IMR-90 (cell line): ENCODE measurements at regions not wholly inside any gene's neighbourhood (a gene's known extent, or its start where the extent isn't known, plus 50 kb on each side); places are given as distances from the start of the nearest gene placed in this dataset.

Experiments used
- ATAC-seq: fragments of 200-7000 bp; cut with Tn5 transposase; 2 replicates; pipeline ENCODE4 v1.9.1; 2020; ENCODE audit warnings: low read depth, mild to moderate bottlenecking, moderate library complexity
- BruUV-seq: library from RNA; stranded (reverse); fragments of 400-500 nt; replicated peaks from 2 replicates; lab custom pipeline; 2021; lab: Mats Ljungman, UMichigan
- CTCF ChIA-PET: fragments of 300-600 bp; formaldehyde crosslinking; extraction: SDS; loops from one replicate; lab custom pipeline; 2021; ENCODE audit warnings: antibody characterized with exemption; lab: Yijun Ruan, JAX
- POLR2A ChIA-PET: fragments of 300-600 bp; sonication (Branson Sonifier 250); formaldehyde crosslinking; loops from one replicate; lab custom pipeline; 2022; ENCODE audit warnings: antibody characterized with exemption; ENCODE audit not compliant: unreplicated experiment; lab: Charles Lee
- DNase-seq: peaks from one replicate; pipeline ENCODE4 v3.0.0; 2013
- H2AFZ ChIP-seq: replicated peaks from 2 replicates; pipeline ENCODE3; 2013; ENCODE audit warnings: low read length, mild to moderate bottlenecking; ENCODE audit not compliant: poor library complexity
- H2AK5ac ChIP-seq: 2 replicates; pipeline ENCODE4 v1.6.1; 2013; ENCODE audit warnings: low read depth, low read length, inconsistent platforms
- H2AK9ac ChIP-seq: replicated peaks from 2 replicates; pipeline ENCODE3; 2013; ENCODE audit warnings: mild to moderate bottlenecking, low read depth, low read length, moderate library complexity; ENCODE audit not compliant: poor library complexity
- H2BK120ac ChIP-seq: 2 replicates; pipeline ENCODE4 v1.6.1; 2013; ENCODE audit warnings: low read depth, low read length, inconsistent platforms
- H2BK15ac ChIP-seq: 3 replicates; pipeline ENCODE4 v1.6.1; 2013; ENCODE audit warnings: low read depth, low read length, inconsistent platforms
- H2BK20ac ChIP-seq: 2 replicates; pipeline ENCODE4 v1.6.1; 2013; ENCODE audit warnings: low read depth, mild to moderate bottlenecking, inconsistent platforms, low read length, moderate library complexity
- H2BK5ac ChIP-seq: 2 replicates; pipeline ENCODE4 v1.6.1; 2013; ENCODE audit warnings: mild to moderate bottlenecking, low read depth, low read length, inconsistent platforms; ENCODE audit not compliant: poor library complexity, severe bottlenecking
- H3K14ac ChIP-seq: replicated peaks from 2 replicates; pipeline ENCODE4 v1.6.1; 2013; ENCODE audit warnings: low read depth, low read length, inconsistent platforms
- H3K18ac ChIP-seq: 2 replicates; pipeline ENCODE4 v1.6.1; 2013; ENCODE audit warnings: low read depth, low read length, control low read depth
- H3K23ac ChIP-seq: 2 replicates; pipeline ENCODE4 v1.6.1; 2013; ENCODE audit warnings: low read depth, low read length, inconsistent platforms
- H3K27ac ChIP-seq: 2 replicates; pipeline ENCODE4 v1.5.1; 2013; ENCODE audit warnings: mild to moderate bottlenecking, control low read depth, low read length; ENCODE audit not compliant: insufficient read depth
- H3K27me3 ChIP-seq: 2 replicates; pipeline ENCODE4 v1.6.1; 2013; ENCODE audit warnings: low read length; ENCODE audit not compliant: control insufficient read depth, insufficient read depth
- H3K36me3 ChIP-seq: 2 replicates; pipeline ENCODE4 v1.6.1; 2013; ENCODE audit warnings: low read length, mixed read lengths; ENCODE audit not compliant: control insufficient read depth, insufficient read depth
- H3K4ac ChIP-seq: 2 replicates; pipeline ENCODE4 v1.6.1; 2013; ENCODE audit warnings: low read depth, low read length, inconsistent platforms
- H3K4me1 ChIP-seq: 2 replicates; pipeline ENCODE4 v1.6.1; 2013; ENCODE audit warnings: low read length, mixed read lengths; ENCODE audit not compliant: control insufficient read depth, insufficient read depth
- H3K4me2 ChIP-seq: 2 replicates; pipeline ENCODE4 v1.6.1; 2013; ENCODE audit warnings: low read depth, mild to moderate bottlenecking, control low read depth, low read length, moderate library complexity
- H3K4me3 ChIP-seq: 2 replicates; pipeline ENCODE4 v1.5.1; 2013; ENCODE audit warnings: low read depth, mild to moderate bottlenecking, control low read depth, low read length, moderate library complexity; ENCODE audit not compliant: insufficient read depth
- H3K56ac ChIP-seq: 2 replicates; pipeline ENCODE4 v1.6.1; 2013; ENCODE audit warnings: low read length, inconsistent platforms; ENCODE audit not compliant: insufficient read depth; ENCODE audit errors: extremely low read depth
- H3K79me1 ChIP-seq, 2 experiments: 2 replicates each; pipeline ENCODE4 v1.6.1; 2013; ENCODE audit warnings: low read length in 2 of 2, inconsistent platforms in 1 of 2, low read depth in 1 of 2
- H3K9ac ChIP-seq: 2 replicates; pipeline ENCODE4 v1.6.1; 2013; ENCODE audit warnings: low read depth, low read length, control low read depth
- H3K9me1 ChIP-seq: 2 replicates; pipeline ENCODE4 v1.6.1; 2013; ENCODE audit warnings: low read length, inconsistent platforms; ENCODE audit not compliant: insufficient read depth
- H3K9me3 ChIP-seq: 2 replicates; pipeline ENCODE4 v1.6.1; 2013; ENCODE audit warnings: low read length; ENCODE audit not compliant: control insufficient read depth, insufficient read depth
- H4K20me1 ChIP-seq: 2 replicates; pipeline ENCODE4 v1.6.1; 2013; ENCODE audit warnings: low read length, inconsistent platforms; ENCODE audit not compliant: insufficient read depth
- H4K5ac ChIP-seq: 2 replicates; pipeline ENCODE4 v1.6.1; 2013; ENCODE audit warnings: mild to moderate bottlenecking, low read depth, low read length, control low read depth
- H4K8ac ChIP-seq, 2 experiments: 2 replicates each; pipeline ENCODE4 v1.6.1; 2013; ENCODE audit warnings: low read depth in 2 of 2, low read length in 2 of 2, control low read depth in 1 of 2, inconsistent platforms in 1 of 2
- H4K91ac ChIP-seq: 2 replicates; pipeline ENCODE4 v1.6.1; 2013; ENCODE audit warnings: low read depth, low read length, inconsistent platforms; ENCODE audit not compliant: insufficient read depth
- CEBPB ChIP-seq: IDR thresholded peaks from 2 replicates; pipeline ENCODE4 v1.6.1; 2012; ENCODE audit warnings: low read depth, low read length, improper control_type of control experiment
- CHD1 ChIP-seq: IDR thresholded peaks from 2 replicates; pipeline ENCODE4 v1.6.1; 2012; ENCODE audit warnings: low read depth, low read length, improper control_type of control experiment
- ELK1 ChIP-seq: fragments of 150-350 bp; IDR thresholded peaks from 2 replicates; pipeline ENCODE4 v1.6.1; 2016; ENCODE audit warnings: low read depth, mild to moderate bottlenecking, low read length, moderate library complexity, borderline replicate concordance
- FOS ChIP-seq: fragments of 150-350 bp; IDR thresholded peaks from 2 replicates; pipeline ENCODE4 v1.6.1; 2016; ENCODE audit warnings: low read depth, low read length
- MAFK ChIP-seq: IDR thresholded peaks from 2 replicates; pipeline ENCODE4 v1.6.1; 2012; ENCODE audit warnings: low read depth, low read length, improper control_type of control experiment
- MAZ ChIP-seq: IDR thresholded peaks from 2 replicates; pipeline ENCODE4 v1.6.1; 2012; ENCODE audit warnings: low read depth, mild to moderate bottlenecking, low read length, improper control_type of control experiment, moderate library complexity, borderline replicate concordance
- NFE2L2 ChIP-seq: fragments of 150-350 bp; IDR thresholded peaks from 2 replicates; pipeline ENCODE4 v1.6.1; 2016; ENCODE audit warnings: low read depth, mild to moderate bottlenecking, low read length
- POLR2A ChIP-seq: IDR thresholded peaks from 2 replicates; pipeline ENCODE4 v1.6.1; 2012; ENCODE audit warnings: mild to moderate bottlenecking, low read depth, low read length
- RAD21 ChIP-seq: IDR thresholded peaks from 2 replicates; pipeline ENCODE4 v1.6.1; 2012; ENCODE audit warnings: low read length, improper control_type of control experiment
- RCOR1 ChIP-seq: IDR thresholded peaks from 2 replicates; pipeline ENCODE4 v1.6.1; 2012; ENCODE audit warnings: mild to moderate bottlenecking, low read length, improper control_type of control experiment; ENCODE audit not compliant: insufficient replicate concordance
- WGBS, 2 experiments: methylation state at CpG; one replicate each; pipeline versions ENCODE4 v1.1.5 to v1.1.7; 2013; ENCODE audit warnings: missing lambda C conversion rate in 2 of 2; ENCODE audit not compliant: insufficient read length in 1 of 2; ENCODE audit errors: extremely low coverage in 2 of 2; 5-methylcytosine and 5-hydroxymethylcytosine counted together
- dilution Hi-C: fragments of 300-500 bp; cut with HindIII; formaldehyde crosslinking; loops from one replicate; pipeline ENCODE4 v1.14.3; 2018; ENCODE audit warnings: low sequenced_read_pairs; ENCODE audit not compliant: unreplicated experiment
- in situ Hi-C: fragments of 300-500 bp; cut with MboI; formaldehyde crosslinking; loops from 3 replicates; pipeline ENCODE4 v1.14.3; 2019; ENCODE audit warnings: low sequenced_read_pairs, inconsistent platforms, mixed read lengths
- intact Hi-C: fragments of 100-400 bp; cut with micrococcal nuclease; formaldehyde crosslinking; loops from 2 replicates; pipeline ENCODE4 v1.10.0; 2022
- TF ChIP-seq, protein P1 (sequence below): conservative IDR thresholded peaks from 2 replicates; pipeline ENCODE4 v1.5.1; 2012; ENCODE audit warnings: mild to moderate bottlenecking, low read depth, low read length, improper control_type of control experiment
- TF ChIP-seq, protein P2 (sequence below): fragments of 150-350 bp; IDR thresholded peaks from 2 replicates; pipeline ENCODE4 v1.6.1; 2017; ENCODE audit warnings: mild to moderate bottlenecking, antibody characterized with exemption, low read length, low read depth

GRCh38 chr3:163914567-163914966 is 1163.7 kb downstream of the SI start:
- no CpG with 5 or more reads among the region's 1 CpG for WGBS, 2 experiments
- H2AFZ ChIP-seq: no peak overlapping the region
- H3K27ac ChIP-seq: no peak overlapping the region
- no peak for TF ChIP-seq CHD1
- TF ChIP-seq CEBPB: no peak
- TF ChIP-seq, protein P1, sequence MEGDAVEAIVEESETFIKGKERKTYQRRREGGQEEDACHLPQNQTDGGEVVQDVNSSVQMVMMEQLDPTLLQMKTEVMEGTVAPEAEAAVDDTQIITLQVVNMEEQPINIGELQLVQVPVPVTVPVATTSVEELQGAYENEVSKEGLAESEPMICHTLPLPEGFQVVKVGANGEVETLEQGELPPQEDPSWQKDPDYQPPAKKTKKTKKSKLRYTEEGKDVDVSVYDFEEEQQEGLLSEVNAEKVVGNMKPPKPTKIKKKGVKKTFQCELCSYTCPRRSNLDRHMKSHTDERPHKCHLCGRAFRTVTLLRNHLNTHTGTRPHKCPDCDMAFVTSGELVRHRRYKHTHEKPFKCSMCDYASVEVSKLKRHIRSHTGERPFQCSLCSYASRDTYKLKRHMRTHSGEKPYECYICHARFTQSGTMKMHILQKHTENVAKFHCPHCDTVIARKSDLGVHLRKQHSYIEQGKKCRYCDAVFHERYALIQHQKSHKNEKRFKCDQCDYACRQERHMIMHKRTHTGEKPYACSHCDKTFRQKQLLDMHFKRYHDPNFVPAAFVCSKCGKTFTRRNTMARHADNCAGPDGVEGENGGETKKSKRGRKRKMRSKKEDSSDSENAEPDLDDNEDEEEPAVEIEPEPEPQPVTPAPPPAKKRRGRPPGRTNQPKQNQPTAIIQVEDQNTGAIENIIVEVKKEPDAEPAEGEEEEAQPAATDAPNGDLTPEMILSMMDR: no peak
- no peak for TF ChIP-seq MAFK
- no peak for TF ChIP-seq ELK1
- TF ChIP-seq, protein P2, sequence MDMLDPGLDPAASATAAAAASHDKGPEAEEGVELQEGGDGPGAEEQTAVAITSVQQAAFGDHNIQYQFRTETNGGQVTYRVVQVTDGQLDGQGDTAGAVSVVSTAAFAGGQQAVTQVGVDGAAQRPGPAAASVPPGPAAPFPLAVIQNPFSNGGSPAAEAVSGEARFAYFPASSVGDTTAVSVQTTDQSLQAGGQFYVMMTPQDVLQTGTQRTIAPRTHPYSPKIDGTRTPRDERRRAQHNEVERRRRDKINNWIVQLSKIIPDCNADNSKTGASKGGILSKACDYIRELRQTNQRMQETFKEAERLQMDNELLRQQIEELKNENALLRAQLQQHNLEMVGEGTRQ: no peak
- no peak for TF ChIP-seq MAZ
- no peak for TF ChIP-seq POLR2A
- no peak for TF ChIP-seq RAD21
- no peak for TF ChIP-seq NFE2L2
- no peak for TF ChIP-seq RCOR1
- no peak for TF ChIP-seq FOS
- no peak overlapping the region for H2BK120ac ChIP-seq
- no peak overlapping the region for H4K5ac ChIP-seq
- no peak overlapping the region for H3K14ac ChIP-seq
- H2BK5ac ChIP-seq: no peak overlapping the region
- no peaks in the 10 kb centered on the region for H3K36me3 ChIP-seq
- H3K4me3 ChIP-seq: no peak overlapping the region
- peaks cover 5% of the 10 kb centered on the region for H3K9me3 ChIP-seq
- in situ Hi-C loops (no loop called here), dilution Hi-C loops (no loop called here), intact Hi-C loops (no loop called here)
- H3K9me1 ChIP-seq: no peaks in the 10 kb centered on the region
- no peak overlapping the region for H4K8ac ChIP-seq
- H3K4me1 ChIP-seq: no peaks in the 10 kb centered on the region
- H2BK20ac ChIP-seq: no peak overlapping the region
- no peak overlapping the region for H3K56ac ChIP-seq
- H3K9ac ChIP-seq: no peak overlapping the region
- CTCF ChIA-PET: interaction anchor here (0.7 kb wide), 1 partner anchor 1277 kb away, joined by 4 read pairs; no protein-coding TSS in a partner anchor
- no peaks in the 10 kb centered on the region for H4K20me1 ChIP-seq
- no peaks in the 10 kb centered on the region for H3K27me3 ChIP-seq
- no peak overlapping the region for H3K18ac ChIP-seq
- no peak overlapping the region for H2BK15ac ChIP-seq
- no peak overlapping the region for H4K91ac ChIP-seq
- DNase-seq (no peak), ATAC-seq (no peak)
- no peak overlapping the region for H3K4me2 ChIP-seq
- BruUV-seq: no TSS peak
- no peak overlapping the region for H3K4ac ChIP-seq
- H2AK5ac ChIP-seq: no peak overlapping the region
- no peak overlapping the region for H2AK9ac ChIP-seq
- H3K23ac ChIP-seq: no peak overlapping the region
- H3K79me1 ChIP-seq: no peaks in the 10 kb centered on the region
- POLR2A ChIA-PET: no interaction called here
